ENCODE measurements at regions not wholly inside any gene's neighbourhood (a gene's known extent, or its start where the extent isn't known, plus 50 kb on each side); places are given as distances from the start of the nearest gene placed in this dataset.

DNA sequence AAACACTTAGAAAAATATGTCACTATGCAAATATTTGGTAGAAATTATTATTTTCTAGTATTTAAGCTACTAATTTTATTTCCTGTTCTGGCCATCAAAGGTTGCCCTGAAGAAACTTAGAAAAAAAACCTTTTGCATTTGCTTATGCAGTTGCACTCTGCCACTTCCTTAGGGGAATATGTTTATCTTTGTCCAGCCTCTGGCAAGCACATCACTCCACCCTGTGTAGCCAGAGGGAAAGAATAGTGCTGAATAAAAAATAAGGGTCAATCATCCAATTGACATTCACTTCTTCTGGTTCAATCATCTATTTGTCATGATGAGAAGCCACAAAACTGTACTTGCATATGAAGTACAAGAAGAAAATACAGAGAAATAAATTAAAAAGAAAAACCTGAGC, 72.8 kb downstream of the CETN3 start:
- TF ChIP-seq, protein P1, sequence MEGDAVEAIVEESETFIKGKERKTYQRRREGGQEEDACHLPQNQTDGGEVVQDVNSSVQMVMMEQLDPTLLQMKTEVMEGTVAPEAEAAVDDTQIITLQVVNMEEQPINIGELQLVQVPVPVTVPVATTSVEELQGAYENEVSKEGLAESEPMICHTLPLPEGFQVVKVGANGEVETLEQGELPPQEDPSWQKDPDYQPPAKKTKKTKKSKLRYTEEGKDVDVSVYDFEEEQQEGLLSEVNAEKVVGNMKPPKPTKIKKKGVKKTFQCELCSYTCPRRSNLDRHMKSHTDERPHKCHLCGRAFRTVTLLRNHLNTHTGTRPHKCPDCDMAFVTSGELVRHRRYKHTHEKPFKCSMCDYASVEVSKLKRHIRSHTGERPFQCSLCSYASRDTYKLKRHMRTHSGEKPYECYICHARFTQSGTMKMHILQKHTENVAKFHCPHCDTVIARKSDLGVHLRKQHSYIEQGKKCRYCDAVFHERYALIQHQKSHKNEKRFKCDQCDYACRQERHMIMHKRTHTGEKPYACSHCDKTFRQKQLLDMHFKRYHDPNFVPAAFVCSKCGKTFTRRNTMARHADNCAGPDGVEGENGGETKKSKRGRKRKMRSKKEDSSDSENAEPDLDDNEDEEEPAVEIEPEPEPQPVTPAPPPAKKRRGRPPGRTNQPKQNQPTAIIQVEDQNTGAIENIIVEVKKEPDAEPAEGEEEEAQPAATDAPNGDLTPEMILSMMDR (conservative IDR thresholded peaks at IDR 0.05; ENCODE audit: low read length): no peak
- TF ChIP-seq EZH2phosphoT487 (IDR thresholded peaks at IDR 0.05; ENCODE audit: borderline replicate concordance, low read depth, low read length): no peak

Data from OCI-LY7 (cell line).